ENCODE measurements at regions not wholly inside any gene's neighbourhood (a gene's known extent, or its start where the extent isn't known, plus 50 kb on each side); places are given as distances from the start of the nearest gene placed in this dataset.

- TF ChIP-seq POLR2A (IDR thresholded peaks at IDR 0.05): no peak
- TF ChIP-seq, protein P1, sequence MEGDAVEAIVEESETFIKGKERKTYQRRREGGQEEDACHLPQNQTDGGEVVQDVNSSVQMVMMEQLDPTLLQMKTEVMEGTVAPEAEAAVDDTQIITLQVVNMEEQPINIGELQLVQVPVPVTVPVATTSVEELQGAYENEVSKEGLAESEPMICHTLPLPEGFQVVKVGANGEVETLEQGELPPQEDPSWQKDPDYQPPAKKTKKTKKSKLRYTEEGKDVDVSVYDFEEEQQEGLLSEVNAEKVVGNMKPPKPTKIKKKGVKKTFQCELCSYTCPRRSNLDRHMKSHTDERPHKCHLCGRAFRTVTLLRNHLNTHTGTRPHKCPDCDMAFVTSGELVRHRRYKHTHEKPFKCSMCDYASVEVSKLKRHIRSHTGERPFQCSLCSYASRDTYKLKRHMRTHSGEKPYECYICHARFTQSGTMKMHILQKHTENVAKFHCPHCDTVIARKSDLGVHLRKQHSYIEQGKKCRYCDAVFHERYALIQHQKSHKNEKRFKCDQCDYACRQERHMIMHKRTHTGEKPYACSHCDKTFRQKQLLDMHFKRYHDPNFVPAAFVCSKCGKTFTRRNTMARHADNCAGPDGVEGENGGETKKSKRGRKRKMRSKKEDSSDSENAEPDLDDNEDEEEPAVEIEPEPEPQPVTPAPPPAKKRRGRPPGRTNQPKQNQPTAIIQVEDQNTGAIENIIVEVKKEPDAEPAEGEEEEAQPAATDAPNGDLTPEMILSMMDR (IDR thresholded peaks at IDR 0.05): no peak
Measured at GRCh38 chr17:17403065-17403464, 73.7 kb upstream of the MED9 start.
